ENCODE measurements at regions not wholly inside any gene's neighbourhood (a gene's known extent, or its start where the extent isn't known, plus 50 kb on each side); places are given as distances from the start of the nearest gene placed in this dataset.

DNA sequence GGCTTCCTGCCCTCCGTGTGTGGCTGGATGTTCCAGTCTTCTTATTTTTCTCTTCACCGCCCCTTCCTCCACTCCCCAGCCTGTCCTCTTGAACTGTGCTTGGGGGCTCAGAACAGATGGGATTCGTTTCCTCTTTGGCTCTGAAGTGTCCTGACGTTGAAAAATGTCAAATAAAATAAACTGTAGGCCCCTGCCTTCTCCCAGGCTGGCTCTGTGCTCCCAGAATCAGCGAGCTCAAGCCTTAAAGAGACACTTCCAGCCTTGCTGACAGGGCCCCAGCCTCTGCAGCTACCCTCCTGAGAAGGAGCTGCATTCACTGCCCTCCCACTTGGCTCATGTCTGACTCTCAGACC lies 104.2 kb upstream of the IPO9 start:
- TF ChIP-seq TCF7L2 (IDR thresholded peaks at IDR 0.05; ENCODE audit: borderline replicate concordance, extremely low read depth, insufficient read depth, insufficient read length) (no peak), EZH2 (IDR thresholded peaks at IDR 0.05) (no peak), EZH2phosphoT487 (IDR thresholded peaks at IDR 0.05; ENCODE audit: borderline replicate concordance) (no peak), RAD21 (IDR thresholded peaks at IDR 0.05; ENCODE audit: low read depth) (no peak)
- TF ChIP-seq, protein P1, sequence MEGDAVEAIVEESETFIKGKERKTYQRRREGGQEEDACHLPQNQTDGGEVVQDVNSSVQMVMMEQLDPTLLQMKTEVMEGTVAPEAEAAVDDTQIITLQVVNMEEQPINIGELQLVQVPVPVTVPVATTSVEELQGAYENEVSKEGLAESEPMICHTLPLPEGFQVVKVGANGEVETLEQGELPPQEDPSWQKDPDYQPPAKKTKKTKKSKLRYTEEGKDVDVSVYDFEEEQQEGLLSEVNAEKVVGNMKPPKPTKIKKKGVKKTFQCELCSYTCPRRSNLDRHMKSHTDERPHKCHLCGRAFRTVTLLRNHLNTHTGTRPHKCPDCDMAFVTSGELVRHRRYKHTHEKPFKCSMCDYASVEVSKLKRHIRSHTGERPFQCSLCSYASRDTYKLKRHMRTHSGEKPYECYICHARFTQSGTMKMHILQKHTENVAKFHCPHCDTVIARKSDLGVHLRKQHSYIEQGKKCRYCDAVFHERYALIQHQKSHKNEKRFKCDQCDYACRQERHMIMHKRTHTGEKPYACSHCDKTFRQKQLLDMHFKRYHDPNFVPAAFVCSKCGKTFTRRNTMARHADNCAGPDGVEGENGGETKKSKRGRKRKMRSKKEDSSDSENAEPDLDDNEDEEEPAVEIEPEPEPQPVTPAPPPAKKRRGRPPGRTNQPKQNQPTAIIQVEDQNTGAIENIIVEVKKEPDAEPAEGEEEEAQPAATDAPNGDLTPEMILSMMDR (IDR thresholded peaks at IDR 0.05 in 2 of 3, conservative IDR thresholded peaks at IDR 0.05 in 1 of 3; ENCODE audit: borderline replicate concordance in 1 of 3, insufficient read depth in 1 of 3, low read depth in 2 of 3, low read length in 2 of 3), result no peak
